ENCODE measurements at regions not wholly inside any gene's neighbourhood (a gene's known extent, or its start where the extent isn't known, plus 50 kb on each side); places are given as distances from the start of the nearest gene placed in this dataset.
"Not testable (repeated sequence)": the region's sequence is repeated elsewhere in the genome, so short reads cannot be mapped to it uniquely, and the experiment has no call there.

- DNase-seq (ENCODE audit: low read depth): no peak
- in situ Hi-C loops (cut with HindIII; ENCODE audit: low sequenced_read_pairs): no loop called here
- no peak for TF ChIP-seq CTCF (IDR thresholded peaks at IDR 0.05; ENCODE audit: low read depth, low read length, missing control alignments)
- no peak overlapping the region for H3K4me3 ChIP-seq (ENCODE audit: low read depth, low read length)
These were observed 203.8 kb downstream of the ALDH8A1 start for GRCh38 chr6:134746140-134746539.

GRCh38 chr6:134745192-134745591 is 204.7 kb downstream of the ALDH8A1 start:
- H3K4me3 ChIP-seq (ENCODE audit: low read depth, low read length); DNase-seq (ENCODE audit: low read depth); in situ Hi-C loops (cut with HindIII; ENCODE audit: low sequenced_read_pairs): not testable (repeated sequence)

GRCh38 chr6:134744301-134744700 is 205.6 kb downstream of the ALDH8A1 start:
- in situ Hi-C loops (cut with HindIII; ENCODE audit: low sequenced_read_pairs): no loop called here
- DNase-seq (ENCODE audit: low read depth): no peak
- no peak overlapping the region for H3K4me3 ChIP-seq (ENCODE audit: low read depth, low read length)
- TF ChIP-seq CTCF (IDR thresholded peaks at IDR 0.05; ENCODE audit: low read depth, low read length, missing control alignments): no peak

GRCh38 chr6:134741200-134741536 is 208.7 kb downstream of the ALDH8A1 start:
- H3K4me3 ChIP-seq (ENCODE audit: low read depth, low read length): no peak overlapping the region
- peak; percentile 41 for TF ChIP-seq CTCF (IDR thresholded peaks at IDR 0.05; ENCODE audit: low read depth, low read length, missing control alignments)
- no peak for DNase-seq (ENCODE audit: low read depth)
- in situ Hi-C loops (cut with HindIII; ENCODE audit: low sequenced_read_pairs): no loop called here

- no peak overlapping the region for H3K4me3 ChIP-seq (ENCODE audit: low read depth, low read length)
- in situ Hi-C loops (cut with HindIII; ENCODE audit: low sequenced_read_pairs): no loop called here
- no peak for TF ChIP-seq CTCF (IDR thresholded peaks at IDR 0.05; ENCODE audit: low read depth, low read length, missing control alignments)
- peak; percentile 35 for DNase-seq (ENCODE audit: low read depth)
These were observed 209.3 kb downstream of the ALDH8A1 start for GRCh38 chr6:134740473-134741199.

- no peak for TF ChIP-seq CTCF (IDR thresholded peaks at IDR 0.05; ENCODE audit: low read depth, low read length, missing control alignments)
- in situ Hi-C loops (cut with HindIII; ENCODE audit: low sequenced_read_pairs): no loop called here
- no peak for DNase-seq (ENCODE audit: low read depth)
- no peak overlapping the region for H3K4me3 ChIP-seq (ENCODE audit: low read depth, low read length)
These were observed 209.9 kb downstream of the ALDH8A1 start for GRCh38 chr6:134740027-134740373.

GRCh38 chr6:134739299-134740026 is 210.4 kb downstream of the ALDH8A1 start:
- DNase-seq (ENCODE audit: low read depth): no peak
- in situ Hi-C loops (cut with HindIII; ENCODE audit: low sequenced_read_pairs): no loop called here
- TF ChIP-seq CTCF (IDR thresholded peaks at IDR 0.05; ENCODE audit: low read depth, low read length, missing control alignments): no peak
- H3K4me3 ChIP-seq (ENCODE audit: low read depth, low read length): no peak overlapping the region
